Omental fat pad (tissue), 3 donors: ENCODE measurements at regions not wholly inside any gene's neighbourhood (a gene's known extent, or its start where the extent isn't known, plus 50 kb on each side); places are given as distances from the start of the nearest gene placed in this dataset.

Experiments used
- ATAC-seq: fragments of 150-250 bp; one replicate; pipeline ENCODE4 v1.9.1; 2016; ENCODE audit warnings: mild to moderate bottlenecking, moderate library complexity; ENCODE audit not compliant: low FRiP score
- DNase-seq: peaks from one replicate; pipeline ENCODE4 v3.0.0-alpha.2; 2019; ENCODE audit warnings: low spot score
- CTCF ChIP-seq, 3 donors: fragments of 450-650 bp; IDR thresholded peaks; one replicate each; pipeline ENCODE4 v1.5.1; 2016 to 2017; ENCODE audit warnings: antibody characterized with exemption in 3 of 3, mild to moderate bottlenecking in 3 of 3, moderate library complexity in 2 of 3

- ATAC-seq (no peak), DNase-seq (no peak)
- no peak for TF ChIP-seq CTCF (IDR thresholded peaks at IDR 0.05)
Measured at GRCh38 chr3:166447513-166447912, 610.3 kb upstream of the BCHE start.

DNA sequence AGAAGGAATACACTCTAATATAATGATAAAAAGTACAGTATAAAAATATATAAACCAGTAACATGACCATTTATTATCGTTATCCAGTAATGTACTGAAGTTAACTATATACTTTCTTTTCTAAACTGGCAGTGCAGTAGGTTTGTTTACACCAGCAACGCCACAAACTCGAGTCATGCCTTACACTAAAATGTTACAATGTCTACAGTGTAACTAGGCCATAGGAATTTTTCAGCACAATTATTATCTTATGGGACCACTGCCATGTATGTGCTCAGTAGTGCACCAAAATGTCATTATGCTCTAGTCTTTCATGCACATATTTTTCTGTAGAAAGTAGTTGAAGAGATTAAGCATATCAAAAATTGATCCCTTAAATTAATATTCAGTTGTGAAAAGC, 609.8 kb upstream of the BCHE start:
- no peak for ATAC-seq
- no peak for DNase-seq
- no peak for TF ChIP-seq CTCF (IDR thresholded peaks at IDR 0.05)

DNA sequence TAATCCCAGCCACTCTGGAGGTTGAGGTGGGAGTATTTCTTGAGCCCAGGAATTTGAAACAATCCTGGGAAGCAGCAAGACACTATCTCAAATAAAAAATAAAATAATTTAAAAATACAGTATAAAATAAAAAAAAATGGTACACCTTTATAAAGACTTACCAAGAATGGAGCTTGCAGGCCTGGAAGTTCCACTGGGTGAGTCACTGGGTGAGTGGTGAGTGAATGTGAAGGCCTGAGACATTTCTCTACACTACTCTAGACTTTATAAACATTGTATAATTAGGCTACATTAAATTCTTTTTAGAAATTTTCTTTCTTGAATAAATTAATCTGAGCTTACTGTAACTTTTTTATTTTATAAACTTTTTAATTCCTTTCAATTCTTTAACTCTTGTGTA, 609.1 kb upstream of the BCHE start:
- no peak for DNase-seq
- no peak for TF ChIP-seq CTCF (IDR thresholded peaks at IDR 0.05)
- ATAC-seq = no peak

DNA sequence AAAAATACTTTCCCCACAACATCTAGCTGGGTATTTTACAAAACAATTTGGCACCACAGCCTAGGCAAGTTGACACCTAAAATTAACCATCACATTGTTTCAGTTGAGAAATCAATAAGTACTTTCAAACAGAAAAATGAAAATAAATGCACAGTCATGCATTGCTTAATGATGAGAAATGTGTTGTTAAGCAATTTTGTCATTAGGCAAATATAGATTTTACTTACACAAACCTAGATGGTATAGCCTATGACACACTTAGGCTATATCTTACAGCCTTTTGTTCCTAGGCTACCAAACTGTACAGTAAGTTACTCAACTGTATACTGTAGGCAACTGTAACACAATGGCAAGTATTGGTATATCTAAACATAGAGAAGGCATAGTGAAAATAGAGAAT, 608.6 kb upstream of the BCHE start:
- ATAC-seq = no peak
- no peak for TF ChIP-seq CTCF (IDR thresholded peaks at IDR 0.05)

GRCh38 chr3:166444756-166445155, 607.5 kb upstream of the BCHE start:
- TF ChIP-seq CTCF (IDR thresholded peaks at IDR 0.05) = no peak
- no peak for DNase-seq
- ATAC-seq = no peak

More for the DNA sequence above, 608.6 kb upstream of the BCHE start:
- no peak for DNase-seq

- TF ChIP-seq CTCF (IDR thresholded peaks at IDR 0.05) = no peak
- ATAC-seq = no peak
Measured at GRCh38 chr3:166444336-166444735, 607.1 kb upstream of the BCHE start.

DNA sequence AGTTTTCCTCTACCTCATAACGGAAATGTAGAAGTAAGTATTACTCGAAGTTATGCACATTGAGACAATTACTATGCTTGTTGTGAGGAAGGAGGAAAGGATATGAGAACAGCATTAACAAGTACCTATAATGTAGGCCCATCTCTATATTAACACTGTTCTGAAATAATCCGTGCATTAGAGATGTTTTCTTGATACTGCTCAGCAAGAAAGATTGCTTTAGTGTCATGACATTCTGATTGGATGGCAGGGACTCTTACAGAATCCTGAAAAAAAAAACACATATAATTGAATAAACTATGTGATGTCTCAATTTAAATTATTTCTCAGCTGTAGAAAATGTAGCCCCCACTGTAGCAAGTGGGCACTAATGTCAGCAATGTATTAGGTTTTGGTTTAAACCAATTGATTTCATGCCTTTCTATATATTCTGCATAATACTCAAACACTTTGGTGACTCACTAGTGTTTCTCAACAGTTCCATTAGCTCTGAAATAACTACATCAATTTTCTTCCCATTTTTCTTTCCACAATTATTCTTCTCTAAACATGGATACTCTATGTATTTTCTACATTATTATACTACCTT, 598.3 kb upstream of the BCHE start:
- no peak for TF ChIP-seq CTCF (IDR thresholded peaks at IDR 0.05)
- ATAC-seq (no peak), DNase-seq (no peak)

More at GRCh38 chr3:166444336-166444735, 607.1 kb upstream of the BCHE start:
- DNase-seq = no peak
